ENCODE measurements at regions not wholly inside any gene's neighbourhood (a gene's known extent, or its start where the extent isn't known, plus 50 kb on each side); places are given as distances from the start of the nearest gene placed in this dataset.

DNA sequence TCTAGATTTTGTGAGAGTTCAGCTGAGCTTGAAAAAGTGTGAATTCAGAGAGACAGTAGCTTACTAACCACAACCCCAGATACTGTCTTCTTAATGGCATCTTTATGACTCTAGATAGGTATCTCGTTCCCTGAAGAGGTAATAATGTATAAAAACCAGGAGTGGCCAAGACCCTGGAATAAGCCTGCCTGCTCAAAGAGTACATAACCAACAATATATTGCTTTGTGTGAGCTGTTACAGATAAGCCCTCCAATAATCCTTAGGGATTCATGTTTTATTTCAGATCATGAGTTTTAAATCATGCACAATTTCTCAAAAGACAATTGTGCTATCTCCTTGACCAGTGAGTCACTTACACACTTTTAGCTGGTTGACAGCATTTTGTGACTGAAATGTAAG, 327.8 kb upstream of the ADGRB3 start:
- no peaks in the 10 kb centered on the region for H3K36me3 ChIP-seq (ENCODE audit: insufficient read depth in 1 of 2, low read depth in 1 of 2)
- 56 to 60% (median 59%) methylated on average over 1 of the region's 1 CpG for WGBS, 3 donors
- ATAC-seq, result no peak
- H3K27me3 ChIP-seq (ENCODE audit: insufficient read depth in 3 of 3, low read length in 2 of 3), result no peaks in the 10 kb centered on the region
- H3K9me3 ChIP-seq, result no peaks in the 10 kb centered on the region
- TF ChIP-seq, protein P1, sequence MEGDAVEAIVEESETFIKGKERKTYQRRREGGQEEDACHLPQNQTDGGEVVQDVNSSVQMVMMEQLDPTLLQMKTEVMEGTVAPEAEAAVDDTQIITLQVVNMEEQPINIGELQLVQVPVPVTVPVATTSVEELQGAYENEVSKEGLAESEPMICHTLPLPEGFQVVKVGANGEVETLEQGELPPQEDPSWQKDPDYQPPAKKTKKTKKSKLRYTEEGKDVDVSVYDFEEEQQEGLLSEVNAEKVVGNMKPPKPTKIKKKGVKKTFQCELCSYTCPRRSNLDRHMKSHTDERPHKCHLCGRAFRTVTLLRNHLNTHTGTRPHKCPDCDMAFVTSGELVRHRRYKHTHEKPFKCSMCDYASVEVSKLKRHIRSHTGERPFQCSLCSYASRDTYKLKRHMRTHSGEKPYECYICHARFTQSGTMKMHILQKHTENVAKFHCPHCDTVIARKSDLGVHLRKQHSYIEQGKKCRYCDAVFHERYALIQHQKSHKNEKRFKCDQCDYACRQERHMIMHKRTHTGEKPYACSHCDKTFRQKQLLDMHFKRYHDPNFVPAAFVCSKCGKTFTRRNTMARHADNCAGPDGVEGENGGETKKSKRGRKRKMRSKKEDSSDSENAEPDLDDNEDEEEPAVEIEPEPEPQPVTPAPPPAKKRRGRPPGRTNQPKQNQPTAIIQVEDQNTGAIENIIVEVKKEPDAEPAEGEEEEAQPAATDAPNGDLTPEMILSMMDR (IDR thresholded peaks at IDR 0.05), result no peak
- H3K27ac ChIP-seq, result no peak overlapping the region
- DNase-seq, result no peak
- intact Hi-C loops (cut with DNase I), result no loop called here
- H3K4me3 ChIP-seq, result no peak overlapping the region
- no peaks in the 10 kb centered on the region for H3K4me1 ChIP-seq

DNA sequence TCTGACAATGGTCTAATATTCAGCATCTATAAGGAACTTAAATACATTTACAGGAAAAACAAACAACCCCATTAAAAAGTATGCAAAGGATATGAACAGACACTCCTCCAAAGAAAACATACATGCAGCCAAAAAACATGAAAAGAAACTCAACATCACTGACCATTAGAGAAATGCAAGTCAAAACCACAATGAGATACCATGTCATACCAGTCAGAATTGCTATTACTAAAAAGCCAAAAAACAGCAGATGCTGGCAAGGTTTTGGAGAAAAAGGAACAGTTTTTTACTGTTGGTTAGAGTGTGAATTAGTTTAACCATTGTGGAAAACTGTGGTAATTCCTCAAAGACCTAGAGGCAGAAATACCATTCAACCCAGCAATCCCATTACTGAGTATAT, 339.0 kb upstream of the ADGRB3 start:
- H3K27ac ChIP-seq, result no peak overlapping the region
- no peaks in the 10 kb centered on the region for H3K4me1 ChIP-seq
- no peak overlapping the region for H3K4me3 ChIP-seq
- H3K27me3 ChIP-seq (ENCODE audit: insufficient read depth in 3 of 3, low read length in 2 of 3), result no peaks in the 10 kb centered on the region
- no peaks in the 10 kb centered on the region for H3K36me3 ChIP-seq (ENCODE audit: insufficient read depth in 1 of 2, low read depth in 1 of 2)
- H3K9me3 ChIP-seq, result no peaks in the 10 kb centered on the region
- ATAC-seq (no peak), DNase-seq (no peak)
- TF ChIP-seq, protein P1 (IDR thresholded peaks at IDR 0.05), result no peak
- intact Hi-C loops (cut with DNase I), result no loop called here

DNA sequence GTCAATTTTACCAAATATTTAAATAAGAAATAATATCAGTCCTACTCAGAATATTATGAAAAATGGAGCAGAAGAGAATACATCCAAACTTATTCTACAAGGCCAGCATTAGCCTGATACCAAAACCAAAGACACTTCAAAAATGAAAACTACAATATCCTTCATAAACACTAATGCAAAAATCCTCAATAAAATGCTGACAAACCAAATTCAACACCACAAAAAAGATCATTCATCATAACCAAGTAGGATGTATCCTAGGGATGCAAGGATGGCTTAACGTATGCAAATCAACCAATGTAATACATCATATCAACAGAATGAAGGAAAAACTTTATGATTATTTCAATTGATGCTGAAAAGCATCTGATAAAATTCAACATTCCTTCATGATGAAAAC, 352.4 kb upstream of the ADGRB3 start:
- DNase-seq, result no peak
- TF ChIP-seq, protein P1 (IDR thresholded peaks at IDR 0.05), result no peak
- no peak for ATAC-seq

DNA sequence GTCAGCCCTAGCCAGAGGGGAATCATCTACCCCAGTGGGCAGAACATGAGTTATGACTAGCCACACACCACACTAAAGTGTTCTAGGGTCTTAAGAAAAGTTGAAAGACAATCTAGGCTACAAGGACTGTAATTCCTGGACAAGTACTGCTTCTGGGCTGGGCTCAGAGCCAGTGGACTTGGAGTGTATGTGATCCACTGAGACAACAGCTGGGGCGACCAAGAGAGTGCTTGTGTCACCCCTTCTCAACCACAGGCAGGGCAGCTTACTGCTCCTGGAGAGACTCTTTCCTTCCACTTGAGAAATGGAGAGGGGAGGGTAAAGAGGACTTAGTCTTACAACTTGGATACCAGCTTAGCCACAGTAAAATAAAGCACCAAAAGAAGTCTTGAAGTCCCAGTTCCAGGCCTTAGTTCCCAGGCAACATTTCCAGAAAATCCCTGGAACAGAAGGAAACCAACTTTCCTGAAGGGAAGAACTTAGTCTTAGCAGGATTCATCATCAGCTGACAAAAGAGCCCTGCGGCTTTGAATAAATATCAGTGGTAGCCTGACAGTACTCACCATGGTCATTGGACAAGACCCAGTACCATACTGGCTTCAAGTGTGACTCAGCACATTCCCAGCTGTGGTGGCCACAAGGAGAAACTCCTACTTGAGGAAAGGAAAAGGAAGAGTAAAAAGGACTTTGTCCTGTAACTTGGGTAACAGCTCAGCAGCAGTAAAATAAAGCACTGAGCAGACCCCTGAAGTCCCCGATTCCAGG, 355.1 kb upstream of the ADGRB3 start:
- H3K27me3 ChIP-seq (ENCODE audit: insufficient read depth in 3 of 3, low read length in 2 of 3), result no peaks in the 10 kb centered on the region
- H3K36me3 ChIP-seq (ENCODE audit: insufficient read depth in 1 of 2, low read depth in 1 of 2), result no peaks in the 10 kb centered on the region
- H3K4me1 ChIP-seq, result no peaks in the 10 kb centered on the region
- TF ChIP-seq, protein P1 (IDR thresholded peaks at IDR 0.05), result no peak
- H3K27ac ChIP-seq, result no peak overlapping the region
- no peaks in the 10 kb centered on the region for H3K9me3 ChIP-seq
- H3K4me3 ChIP-seq, result no peak overlapping the region
- intact Hi-C loops (cut with DNase I), result no loop called here
- 85 to 87% (median 85%) methylated on average over 3 of the region's 3 CpGs for WGBS, 3 donors
- ATAC-seq (no peak), DNase-seq (no peak)

More for the DNA sequence above, 352.4 kb upstream of the ADGRB3 start:
- Histone ChIP-seq H3K9me3 (no peaks in the 10 kb centered on the region), H3K4me1 (no peaks in the 10 kb centered on the region), H3K27ac (no peak overlapping the region), H3K4me3 (no peak overlapping the region), H3K36me3 (ENCODE audit: insufficient read depth in 1 of 2, low read depth in 1 of 2) (no peaks in the 10 kb centered on the region), H3K27me3 (ENCODE audit: insufficient read depth in 3 of 3, low read length in 2 of 3) (no peaks in the 10 kb centered on the region)
- intact Hi-C loops (cut with DNase I), result no loop called here
- WGBS, 3 donors, result 0 to 93% (median 48%) methylated on average over 1 of the region's 1 CpG

DNA sequence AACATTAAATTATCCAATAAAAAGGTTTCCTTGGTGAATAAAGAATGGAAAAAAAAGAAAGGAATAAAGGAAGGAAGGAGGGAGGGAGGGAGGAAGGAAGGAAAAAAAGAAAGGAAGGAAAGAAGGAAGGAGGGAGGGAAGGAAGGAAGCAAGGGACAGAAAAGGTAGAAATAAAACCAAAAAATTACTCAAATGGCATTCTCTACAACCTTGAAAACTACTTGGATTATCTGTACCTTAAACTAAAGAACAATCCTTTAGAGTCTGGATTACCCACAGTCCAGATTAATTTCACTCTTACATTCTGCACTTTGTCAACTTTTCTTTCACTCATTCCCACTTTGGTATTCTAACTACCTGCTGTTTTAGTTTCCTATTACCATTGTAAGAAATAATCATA, 361.8 kb upstream of the ADGRB3 start:
- Histone ChIP-seq H3K4me1 (no peaks in the 10 kb centered on the region), H3K9me3 (no peaks in the 10 kb centered on the region), H3K4me3 (no peak overlapping the region), H3K27me3 (ENCODE audit: insufficient read depth in 3 of 3, low read length in 2 of 3) (no peaks in the 10 kb centered on the region), H3K36me3 (ENCODE audit: insufficient read depth in 1 of 2, low read depth in 1 of 2) (no peaks in the 10 kb centered on the region), H3K27ac (no peak overlapping the region)
- ATAC-seq (no peak), DNase-seq (no peak)
- TF ChIP-seq, protein P1 (IDR thresholded peaks at IDR 0.05), result no peak
- intact Hi-C loops (cut with DNase I), result no loop called here
